SK-N-MC (cell line): ENCODE measurements at regions not wholly inside any gene's neighbourhood (a gene's known extent, or its start where the extent isn't known, plus 50 kb on each side); places are given as distances from the start of the nearest gene placed in this dataset.

Experiments used
- FOXP2 ChIP-seq: optimal IDR thresholded peaks from 2 replicates; pipeline ENCODE3; 2011; ENCODE audit warnings: mild to moderate bottlenecking, moderate library complexity; ENCODE audit not compliant: insufficient read depth; ENCODE audit errors: extremely low read length, control extremely low read depth
- POLR2AphosphoS5 ChIP-seq: IDR thresholded peaks from 2 replicates; pipeline ENCODE4 v1.6.1; 2012; ENCODE audit warnings: mild to moderate bottlenecking, low read depth, low read length, borderline replicate concordance

DNA sequence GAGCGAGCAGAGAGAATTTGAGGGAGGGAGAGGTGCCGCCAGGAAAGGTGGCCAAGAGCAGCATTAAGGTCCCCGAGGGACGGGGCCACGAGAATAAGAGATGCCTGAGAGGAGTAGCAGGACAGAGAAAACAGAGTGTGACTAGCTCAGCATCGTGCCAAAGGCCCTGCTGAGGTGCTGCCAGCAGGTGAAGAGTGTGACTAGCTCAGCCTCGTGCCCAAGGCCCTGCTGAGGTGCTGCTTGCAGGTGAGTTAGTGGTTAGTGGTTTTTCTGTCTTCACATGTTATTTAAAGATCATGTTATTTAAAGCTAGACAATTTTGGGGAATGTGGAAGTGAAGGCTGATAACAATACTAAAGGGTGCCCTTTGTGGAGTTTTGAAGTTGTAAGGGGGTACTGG is 464.5 kb upstream of the FAT1 start:
- TF ChIP-seq POLR2AphosphoS5: no peak
- no peak for TF ChIP-seq FOXP2
